NK-92 treated with Interleukin-12 subunit alpha and Interleukin-12 subunit beta, amount 100 ng/mL, for 24 hours (cell line): ENCODE measurements at regions not wholly inside any gene's neighbourhood (a gene's known extent, or its start where the extent isn't known, plus 50 kb on each side); places are given as distances from the start of the nearest gene placed in this dataset.

Source experiments
- DNase-seq: peaks from one replicate; lab custom pipeline; 2025; lab: John Stamatoyannopoulos, UW

DNA sequence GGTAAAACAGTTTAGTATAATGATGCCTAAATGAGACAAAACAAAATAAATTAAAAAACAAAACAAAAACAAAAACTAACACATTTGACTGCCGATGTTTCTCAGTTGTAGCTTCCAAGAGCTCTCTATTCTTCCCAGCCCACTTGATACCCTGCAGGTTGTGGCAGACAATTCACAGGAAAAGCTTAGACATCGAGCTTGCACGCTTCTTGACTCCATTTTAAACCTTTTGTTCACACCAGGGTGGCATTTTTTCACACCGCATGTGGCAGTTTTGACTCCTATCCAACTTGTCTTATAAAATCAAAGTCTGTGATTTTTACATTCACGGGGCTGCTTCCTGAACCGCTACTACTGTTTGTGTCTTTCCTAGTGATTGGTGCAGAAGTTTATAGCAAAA is 575.9 kb downstream of the USP25 start:
- DNase-seq = no peak

DNA sequence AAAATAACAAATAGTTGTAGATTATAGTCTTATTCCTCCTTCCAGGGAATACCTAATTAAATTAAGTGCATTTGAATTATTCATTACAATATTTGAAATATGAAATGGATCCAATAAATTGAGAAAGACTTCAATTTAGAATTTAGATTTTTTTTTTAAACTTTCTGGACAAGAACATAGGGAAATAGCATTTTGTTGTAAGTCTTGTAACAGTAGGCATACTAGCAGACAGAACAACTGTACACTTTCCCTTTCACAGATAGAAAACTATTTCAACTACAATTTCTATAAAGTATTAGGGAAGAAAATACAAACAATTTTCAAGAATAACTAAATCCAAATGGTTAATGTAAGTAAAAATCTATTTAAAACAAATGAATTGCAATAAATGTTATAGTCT is 577.5 kb downstream of the USP25 start:
- no peak for DNase-seq

GRCh38 chr21:16308269-16308668 is 578.5 kb downstream of the USP25 start:
- DNase-seq = no peak

DNA sequence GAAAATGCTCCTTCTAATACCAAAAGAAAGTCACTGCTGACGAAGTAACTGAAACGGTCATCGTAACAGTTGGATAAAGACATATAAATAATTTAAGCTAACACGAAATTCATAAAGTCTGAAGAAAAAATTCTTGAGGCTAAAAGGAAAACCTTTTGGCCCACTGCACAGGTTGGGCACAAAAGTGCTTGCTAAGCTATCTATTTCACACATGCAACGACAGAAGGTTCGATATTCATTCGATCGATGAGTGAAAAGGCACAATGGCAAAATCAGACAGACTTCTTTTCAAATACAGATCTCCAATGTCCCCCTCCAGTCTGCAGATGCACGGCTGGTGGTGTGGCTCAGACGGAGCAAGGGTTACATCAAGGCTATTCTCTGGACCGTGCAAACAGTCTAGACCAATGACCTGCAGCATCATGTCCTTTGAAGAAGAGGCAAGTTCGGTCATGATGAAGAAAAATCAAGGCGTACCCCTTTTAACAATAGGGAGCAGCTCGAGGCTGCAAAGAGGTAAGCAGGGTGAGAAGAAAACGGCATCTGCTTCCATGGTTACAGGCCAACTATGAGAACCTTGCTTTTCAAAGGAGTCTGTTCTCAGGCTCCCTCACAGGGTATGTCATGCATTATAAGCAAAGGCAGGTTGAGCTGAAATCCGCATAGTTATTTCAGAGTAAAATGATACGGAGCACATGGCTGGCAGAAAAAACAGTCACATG is 579.6 kb downstream of the USP25 start:
- no peak for DNase-seq

GRCh38 chr21:16310176-16310575 is 580.4 kb downstream of the USP25 start:
- no peak for DNase-seq

DNA sequence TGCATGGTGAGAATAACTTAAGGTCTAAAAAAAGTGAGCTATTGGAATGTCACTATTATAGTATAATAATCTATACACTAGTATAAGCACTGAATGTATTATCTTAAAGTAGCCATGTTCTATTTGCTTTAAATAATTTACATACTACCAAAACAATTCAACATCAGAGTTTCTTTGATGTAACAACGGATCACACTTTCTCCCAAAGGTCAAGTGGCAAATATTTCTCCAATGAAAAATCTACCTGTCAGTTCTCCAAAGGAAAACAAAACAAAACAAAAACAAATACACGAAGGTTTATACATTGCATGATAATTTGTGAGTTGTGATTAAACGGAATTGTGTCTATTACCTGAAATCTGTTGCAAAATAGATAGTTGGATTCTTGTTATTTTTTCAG is 581.4 kb downstream of the USP25 start:
- no peak for DNase-seq

DNA sequence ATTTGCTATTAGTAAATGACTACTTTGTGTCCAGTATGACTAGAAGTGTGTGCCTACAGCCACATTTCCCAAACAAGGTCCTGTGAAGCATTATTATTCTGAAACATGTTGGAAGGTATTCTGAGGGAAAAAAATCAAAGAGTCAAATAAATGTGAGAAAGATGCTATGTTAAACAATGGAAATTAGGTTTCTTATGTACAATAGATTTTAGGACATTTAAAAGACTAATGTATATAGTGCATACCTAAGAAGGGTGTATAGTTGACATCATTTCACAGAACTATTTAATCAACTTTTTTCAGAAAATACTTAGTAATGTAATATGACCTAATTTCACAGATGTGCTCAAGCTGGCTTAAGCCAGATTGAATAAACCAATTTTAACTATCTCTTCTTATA is 582.5 kb downstream of the USP25 start:
- no peak for DNase-seq

DNA sequence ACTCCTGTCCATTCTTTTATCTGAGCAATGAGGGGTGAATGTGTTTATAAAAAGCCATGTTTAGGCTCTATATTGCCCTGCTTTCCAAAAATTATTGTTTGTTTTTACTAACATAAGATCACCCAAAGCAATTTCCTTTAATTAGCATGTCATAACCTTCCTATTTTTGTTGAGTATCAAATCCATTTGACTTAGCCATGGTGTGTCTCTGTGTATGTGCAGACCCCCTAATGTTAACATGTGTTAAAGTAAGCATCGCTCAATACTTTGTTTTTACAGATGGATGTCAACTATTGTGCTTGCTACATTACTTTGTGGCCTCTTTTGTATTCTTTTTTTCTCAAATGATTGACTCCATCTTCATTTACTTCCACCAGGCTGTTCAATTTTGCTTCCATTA is 585.4 kb downstream of the USP25 start:
- DNase-seq = no peak

DNA sequence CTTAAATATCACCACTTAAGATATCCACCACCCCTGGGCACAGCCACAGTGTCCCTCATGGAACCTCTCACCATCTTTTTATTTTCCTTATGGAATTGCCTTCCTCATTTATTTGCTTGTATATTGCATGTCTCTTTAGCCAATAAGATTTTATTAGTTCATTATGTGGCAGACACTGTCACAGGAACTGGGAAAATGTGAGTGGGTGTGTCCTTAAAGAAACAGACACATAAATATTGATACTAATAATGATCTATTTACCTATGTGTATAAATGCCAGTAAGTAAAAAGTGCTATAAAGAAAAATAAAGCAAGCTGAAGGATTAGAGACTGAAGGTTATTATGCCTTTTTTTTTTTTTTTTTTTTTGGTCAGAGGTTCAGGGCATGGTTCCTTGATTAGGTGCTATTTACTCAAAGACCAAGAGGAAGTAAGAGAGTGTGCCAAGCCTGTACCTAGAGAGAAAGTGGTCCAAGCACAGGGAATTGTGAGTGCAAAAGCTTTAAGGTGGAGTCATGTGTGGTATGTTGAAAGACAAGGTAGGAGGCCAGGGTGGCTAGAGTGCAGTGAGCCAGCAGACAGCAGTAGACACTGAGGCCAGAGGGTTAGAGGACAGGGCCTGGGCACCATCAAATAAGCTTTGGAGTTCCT is 589.0 kb downstream of the USP25 start:
- DNase-seq = no peak

GRCh38 chr21:16320110-16320509 is 590.3 kb downstream of the USP25 start:
- no peak for DNase-seq

DNA sequence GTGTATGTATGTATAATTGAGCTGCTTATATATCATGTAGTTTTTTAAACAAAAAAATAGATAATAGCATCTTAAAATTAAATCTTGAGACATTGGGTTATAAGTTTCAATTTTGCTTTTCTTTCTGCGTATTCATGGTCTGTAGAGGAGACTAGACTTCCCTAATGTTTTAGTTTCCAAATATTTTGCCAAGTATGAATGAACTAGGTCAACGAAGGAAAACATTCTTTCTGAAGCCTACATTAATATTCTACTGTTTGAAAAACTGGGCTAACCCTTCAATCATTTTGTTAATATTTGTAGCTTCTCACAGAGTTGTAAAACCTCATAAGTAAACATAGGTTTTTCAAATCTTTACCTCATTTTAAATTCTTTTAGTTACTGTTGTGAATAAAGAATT is 592.7 kb downstream of the USP25 start:
- DNase-seq = no peak

GRCh38 chr21:16323596-16323995 is 593.8 kb downstream of the USP25 start:
- no peak for DNase-seq

- DNase-seq = no peak
Observed at GRCh38 chr21:16324630-16325029, 594.8 kb downstream of the USP25 start.

DNA sequence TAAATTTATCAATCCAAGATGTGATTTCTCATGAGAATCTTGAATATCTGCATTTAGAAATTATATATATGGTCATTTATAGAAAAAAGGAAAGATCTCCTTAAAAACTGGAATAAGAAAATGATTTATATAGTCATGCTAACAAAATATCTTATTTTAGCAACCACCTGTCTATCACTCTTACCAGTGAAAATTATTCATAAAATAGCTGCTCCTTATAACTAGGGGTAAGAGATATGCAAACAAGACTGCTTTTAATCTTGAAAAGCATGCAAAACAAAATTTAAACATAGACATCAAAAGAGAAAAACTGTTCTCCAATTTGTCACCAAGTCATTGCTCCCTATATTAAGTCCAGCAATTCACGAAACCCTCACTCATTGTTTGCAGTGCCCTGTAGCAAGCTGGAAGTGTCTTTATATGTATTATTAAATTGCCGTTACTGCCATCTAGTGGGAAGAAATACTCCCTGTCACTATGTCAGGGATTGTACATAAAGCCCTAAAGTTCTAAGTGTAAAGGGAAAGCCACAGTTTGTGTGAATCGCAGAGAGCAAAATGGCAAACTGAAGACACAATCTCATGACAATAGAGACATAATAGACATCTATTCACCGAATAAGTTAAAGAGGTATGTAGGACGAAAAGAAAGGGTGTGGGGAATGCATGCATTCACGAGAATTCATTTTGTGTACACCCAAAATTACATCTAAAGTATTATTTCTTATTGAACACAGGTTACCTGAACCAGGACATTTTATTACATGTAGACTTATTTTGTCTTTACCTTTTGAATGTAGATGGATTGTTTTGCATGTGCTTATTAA is 600.5 kb downstream of the USP25 start:
- DNase-seq = peak; percentile 0

DNA sequence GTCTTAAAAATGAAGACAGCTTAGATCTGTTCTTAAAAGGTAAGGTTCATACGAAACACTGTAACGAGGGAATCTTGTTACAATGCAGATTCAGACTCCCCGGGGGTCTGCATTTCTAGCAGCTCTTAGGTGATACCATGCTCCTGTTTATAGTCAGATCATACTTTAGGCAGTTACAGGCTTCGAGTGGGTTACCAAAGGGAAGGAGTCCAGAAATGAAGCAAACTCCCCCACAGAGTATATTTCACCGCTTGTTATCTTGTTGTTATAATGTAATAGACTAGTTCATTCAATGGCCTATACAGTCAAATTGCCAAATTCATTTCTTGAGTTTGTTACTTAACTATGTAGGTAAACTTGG is 601.1 kb downstream of the USP25 start:
- no peak for DNase-seq

DNA sequence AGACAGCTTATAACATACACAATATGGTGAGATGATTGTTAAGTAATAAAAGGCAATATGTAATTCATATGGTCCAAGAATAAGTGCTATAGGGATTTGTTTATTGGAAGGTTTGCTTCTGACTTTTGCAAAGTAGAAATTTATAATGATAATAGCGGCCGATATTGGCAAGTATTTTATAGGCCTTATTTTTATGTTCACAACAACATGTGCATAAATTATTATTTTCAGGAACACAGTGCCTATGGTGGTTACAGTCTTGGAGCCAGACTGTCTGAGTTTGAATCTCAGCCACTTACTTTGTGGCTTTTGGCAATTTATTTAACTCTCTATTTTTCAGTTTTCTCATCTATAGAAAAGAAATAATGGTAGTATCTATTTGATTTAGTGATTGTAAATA is 607.5 kb downstream of the USP25 start:
- no peak for DNase-seq

- DNase-seq = no peak
Observed at GRCh38 chr21:16342932-16343331, 613.1 kb downstream of the USP25 start.

DNA sequence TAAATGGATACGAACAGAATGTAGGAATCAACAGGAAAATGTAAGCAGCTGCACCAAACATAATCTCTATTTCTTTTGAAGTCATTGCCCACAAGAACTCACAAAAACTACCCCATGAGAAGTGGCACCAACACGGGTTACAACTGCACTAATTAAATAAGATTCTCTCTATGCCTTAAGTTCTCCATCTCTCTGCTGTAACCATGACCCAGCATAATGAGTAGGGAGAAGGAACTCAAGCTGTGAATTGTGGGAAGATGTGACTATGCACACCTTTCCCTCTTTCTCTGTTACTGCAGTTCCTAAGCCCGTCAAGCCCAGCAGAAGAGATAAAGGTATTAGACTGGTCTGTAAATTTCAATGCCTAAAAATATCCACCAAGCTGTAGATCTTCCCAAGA is 614.0 kb downstream of the USP25 start:
- DNase-seq = no peak

DNA sequence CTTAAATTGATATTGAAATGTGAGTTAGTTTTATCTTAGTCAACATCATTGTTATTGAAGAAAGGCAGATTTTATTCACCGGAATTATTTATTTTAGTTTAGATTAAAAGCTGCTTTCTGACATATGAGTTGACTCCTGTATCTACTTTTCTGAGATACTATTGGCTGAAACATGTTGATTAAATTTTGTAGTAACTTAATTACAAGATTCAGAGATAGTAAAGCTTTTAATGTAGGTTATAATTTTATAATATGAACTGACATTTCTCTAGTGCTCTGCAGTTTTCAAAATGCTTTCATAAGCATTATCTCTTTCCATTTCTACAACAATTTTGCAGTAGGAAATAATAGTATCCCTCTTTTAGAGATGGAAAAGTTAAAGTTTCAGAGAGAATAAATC is 616.0 kb downstream of the USP25 start:
- no peak for DNase-seq

DNA sequence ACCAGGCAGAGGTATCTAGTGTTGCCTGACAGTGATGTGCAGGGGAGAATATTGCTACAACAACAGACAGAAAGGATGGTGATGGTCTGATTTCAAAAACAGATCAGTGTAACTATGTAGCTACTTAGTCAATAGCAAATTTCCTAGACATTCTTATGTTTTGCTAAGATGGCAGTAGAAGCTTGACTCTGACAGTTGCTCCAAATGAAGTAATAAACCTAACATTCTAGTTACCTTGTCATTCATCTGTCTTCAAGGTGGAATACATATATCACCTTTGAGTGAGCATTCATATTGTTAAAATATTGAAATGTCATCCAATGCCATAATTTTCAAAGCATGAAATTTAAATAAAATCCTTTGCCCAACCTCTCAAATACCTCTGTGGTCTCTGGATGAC is 617.4 kb downstream of the USP25 start:
- no peak for DNase-seq

- no peak for DNase-seq
Observed at GRCh38 chr21:16353764-16354163, 624.0 kb downstream of the USP25 start.

DNA sequence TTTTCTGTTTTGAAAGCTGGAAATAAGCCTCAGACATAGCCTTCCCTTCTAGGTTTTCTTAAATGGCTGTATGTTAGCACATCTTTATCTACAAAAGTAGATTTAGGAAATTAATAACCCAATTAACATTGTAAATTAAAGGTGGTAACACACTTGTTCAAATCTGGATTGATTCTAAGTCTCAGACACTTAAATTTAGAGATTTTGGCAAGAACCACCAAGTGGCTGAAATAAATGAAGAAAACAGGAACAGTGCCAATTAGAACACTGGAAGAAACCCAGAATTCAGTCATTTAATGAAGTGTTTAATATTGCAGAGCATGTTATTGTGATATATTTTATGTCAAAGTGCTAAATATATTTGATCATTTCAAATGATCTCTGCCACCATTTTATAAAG is 628.2 kb downstream of the USP25 start:
- DNase-seq = no peak

DNA sequence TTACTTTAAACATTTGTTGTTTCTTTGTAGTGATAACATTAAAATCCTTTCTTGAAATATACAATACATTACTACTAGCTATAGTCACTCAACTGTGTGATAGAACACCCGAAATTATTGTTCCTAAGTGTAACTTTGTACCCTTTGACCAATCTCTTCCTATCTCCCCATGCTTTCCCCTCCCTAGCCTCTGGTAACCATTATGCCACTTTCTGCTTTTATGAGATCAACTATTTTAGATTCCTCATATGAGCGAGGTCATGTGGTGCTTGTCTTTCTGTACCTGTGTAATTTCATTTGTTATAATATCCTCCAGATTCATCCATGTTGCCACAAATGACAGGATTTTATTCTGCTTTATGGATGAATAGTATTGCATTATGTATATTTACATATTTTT is 629.0 kb downstream of the USP25 start:
- no peak for DNase-seq
